ENCODE measurements at regions not wholly inside any gene's neighbourhood (a gene's known extent, or its start where the extent isn't known, plus 50 kb on each side); places are given as distances from the start of the nearest gene placed in this dataset.

- intact Hi-C loops (cut with DNase I; ENCODE audit: low total_unique reads) = no loop called here
- Histone ChIP-seq H3K36me3 (no peaks in the 10 kb centered on the region), H3K27me3 (no peaks in the 10 kb centered on the region), H3K9me3 (no peaks in the 10 kb centered on the region), H3K27ac (no peak overlapping the region), H3K4me3 (no peak overlapping the region), H3K4me1 (no peaks in the 10 kb centered on the region)
- ATAC-seq = no peak
- DNase-seq = no peak
- TF ChIP-seq CTCF (IDR thresholded peaks at IDR 0.05 in 4 of 5, conservative IDR thresholded peaks at IDR 0.05 in 1 of 5) = no peak
- TF ChIP-seq POLR2A (IDR thresholded peaks at IDR 0.05) = no peak
- in situ Hi-C loops (cut with MboI; ENCODE audit: low sequenced_read_pairs in 4 of 4) = no loop called here
Measured at GRCh38 chr2:166593403-166593802, 99.4 kb upstream of the SCN7A start.

GRCh38 chr2:166592750-166593149 is 98.7 kb upstream of the SCN7A start:
- DNase-seq = no peak
- H3K4me3 ChIP-seq = no peak overlapping the region
- in situ Hi-C loops (cut with MboI; ENCODE audit: low sequenced_read_pairs in 4 of 4) = no loop called here
- TF ChIP-seq CTCF (IDR thresholded peaks at IDR 0.05 in 4 of 5, conservative IDR thresholded peaks at IDR 0.05 in 1 of 5) = no peak
- TF ChIP-seq POLR2A (IDR thresholded peaks at IDR 0.05) = no peak
- no peak for ATAC-seq
- H3K27me3 ChIP-seq = no peaks in the 10 kb centered on the region
- H3K36me3 ChIP-seq = no peaks in the 10 kb centered on the region
- no peaks in the 10 kb centered on the region for H3K4me1 ChIP-seq
- intact Hi-C loops (cut with DNase I; ENCODE audit: low total_unique reads) = no loop called here
- H3K9me3 ChIP-seq = no peaks in the 10 kb centered on the region
- no peak overlapping the region for H3K27ac ChIP-seq

GRCh38 chr2:166591226-166591625 is 97.2 kb upstream of the SCN7A start:
- no peak for TF ChIP-seq POLR2A (IDR thresholded peaks at IDR 0.05)
- no peak for TF ChIP-seq CTCF (IDR thresholded peaks at IDR 0.05 in 4 of 5, conservative IDR thresholded peaks at IDR 0.05 in 1 of 5)

GRCh38 chr2:166573391-166573790 is 79.3 kb upstream of the SCN7A start:
- in situ Hi-C loops (cut with MboI; ENCODE audit: low sequenced_read_pairs in 4 of 4) (no loop called here), intact Hi-C loops (cut with DNase I; ENCODE audit: low total_unique reads) (no loop called here)
- no peak overlapping the region for H3K27ac ChIP-seq
- no peaks in the 10 kb centered on the region for H3K36me3 ChIP-seq
- H3K4me3 ChIP-seq = no peak overlapping the region
- DNase-seq (no peak), ATAC-seq (no peak)
- H3K4me1 ChIP-seq = no peaks in the 10 kb centered on the region
- no peaks in the 10 kb centered on the region for H3K27me3 ChIP-seq
- H3K9me3 ChIP-seq = no peaks in the 10 kb centered on the region
- TF ChIP-seq POLR2A (IDR thresholded peaks at IDR 0.05) (no peak), CTCF (IDR thresholded peaks at IDR 0.05 in 4 of 5, conservative IDR thresholded peaks at IDR 0.05 in 1 of 5) (no peak)

More at GRCh38 chr2:166591226-166591625, 97.2 kb upstream of the SCN7A start:
- ATAC-seq = no peak
- Histone ChIP-seq H3K36me3 (no peaks in the 10 kb centered on the region), H3K4me1 (no peaks in the 10 kb centered on the region), H3K4me3 (no peak overlapping the region), H3K9me3 (no peaks in the 10 kb centered on the region), H3K27ac (no peak overlapping the region), H3K27me3 (no peaks in the 10 kb centered on the region)
- intact Hi-C loops (cut with DNase I; ENCODE audit: low total_unique reads) (loop anchor here (1.0 kb wide), 1 partner anchor 14 kb away; no protein-coding TSS in a partner anchor), in situ Hi-C loops (cut with MboI; ENCODE audit: low sequenced_read_pairs in 4 of 4) (no loop called here)
- no peak for DNase-seq

- in situ Hi-C loops (cut with MboI; ENCODE audit: low sequenced_read_pairs in 4 of 4) (no loop called here), intact Hi-C loops (cut with DNase I; ENCODE audit: low total_unique reads) (no loop called here)
- Histone ChIP-seq H3K27ac (no peak overlapping the region), H3K9me3 (no peaks in the 10 kb centered on the region), H3K36me3 (no peaks in the 10 kb centered on the region), H3K4me1 (no peaks in the 10 kb centered on the region), H3K4me3 (no peak overlapping the region), H3K27me3 (no peaks in the 10 kb centered on the region)
- TF ChIP-seq CTCF (IDR thresholded peaks at IDR 0.05 in 4 of 5, conservative IDR thresholded peaks at IDR 0.05 in 1 of 5) = no peak
- TF ChIP-seq POLR2A (IDR thresholded peaks at IDR 0.05) = no peak
- no peak for DNase-seq
- no peak for ATAC-seq
Measured at GRCh38 chr2:166572937-166573336, 78.9 kb upstream of the SCN7A start.
